ENCODE measurements at regions not wholly inside any gene's neighbourhood (a gene's known extent, or its start where the extent isn't known, plus 50 kb on each side); places are given as distances from the start of the nearest gene placed in this dataset.
A peak's percentile ranks its signal among the peaks of the same experiment; 100 is the strongest.

DNA sequence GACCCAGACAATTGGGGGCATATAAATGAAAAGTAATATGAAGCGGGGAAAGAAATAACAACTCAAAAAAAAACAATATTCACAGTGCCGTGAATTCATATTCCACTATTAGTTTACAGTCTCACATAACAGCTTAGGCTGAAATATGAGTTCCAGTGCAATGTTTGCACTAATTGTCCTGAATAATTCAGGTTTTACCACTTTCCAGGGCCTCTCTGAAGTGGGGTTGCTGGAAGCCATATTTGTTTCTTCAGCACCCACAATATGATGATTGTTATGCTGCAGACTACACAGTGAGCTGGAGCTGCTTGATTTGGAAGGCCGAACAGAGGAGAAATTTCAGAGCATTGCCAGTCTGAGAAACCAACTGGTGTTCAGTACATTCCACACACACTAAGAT lies 894.5 kb upstream of the ACVR2A start:
- no peak for DNase-seq (ENCODE audit: extremely low spot score)
- Histone ChIP-seq H3K27ac (ENCODE audit: low read depth) (no peak overlapping the region), H3K36me3 (ENCODE audit: insufficient read depth) (no peaks in the 10 kb centered on the region), H3K4me1 (ENCODE audit: insufficient read depth) (no peaks in the 10 kb centered on the region), H3K4me3 (ENCODE audit: low read depth, low read length) (no peak overlapping the region)
- 91% methylated on average over 3 of the region's 3 CpGs for WGBS

GRCh38 chr2:146949400-146949799 lies 895.4 kb upstream of the ACVR2A start:
- DNase-seq (ENCODE audit: extremely low spot score), result no peak
- Histone ChIP-seq H3K36me3 (ENCODE audit: insufficient read depth) (no peaks in the 10 kb centered on the region), H3K27ac (ENCODE audit: low read depth) (no peak overlapping the region), H3K4me3 (ENCODE audit: low read depth, low read length) (no peak overlapping the region), H3K4me1 (ENCODE audit: insufficient read depth) (no peaks in the 10 kb centered on the region)
- 94% methylated on average over 2 of the region's 2 CpGs for WGBS

GRCh38 chr2:146944601-146945000 lies 900.2 kb upstream of the ACVR2A start:
- Histone ChIP-seq H3K4me3 (ENCODE audit: low read depth, low read length) (no peak overlapping the region), H3K36me3 (ENCODE audit: insufficient read depth) (no peaks in the 10 kb centered on the region), H3K27ac (ENCODE audit: low read depth) (no peak overlapping the region), H3K4me1 (ENCODE audit: insufficient read depth) (no peaks in the 10 kb centered on the region)
- WGBS, result 54% methylated on average over 4 of the region's 4 CpGs
- DNase-seq (ENCODE audit: extremely low spot score), result no peak

DNA sequence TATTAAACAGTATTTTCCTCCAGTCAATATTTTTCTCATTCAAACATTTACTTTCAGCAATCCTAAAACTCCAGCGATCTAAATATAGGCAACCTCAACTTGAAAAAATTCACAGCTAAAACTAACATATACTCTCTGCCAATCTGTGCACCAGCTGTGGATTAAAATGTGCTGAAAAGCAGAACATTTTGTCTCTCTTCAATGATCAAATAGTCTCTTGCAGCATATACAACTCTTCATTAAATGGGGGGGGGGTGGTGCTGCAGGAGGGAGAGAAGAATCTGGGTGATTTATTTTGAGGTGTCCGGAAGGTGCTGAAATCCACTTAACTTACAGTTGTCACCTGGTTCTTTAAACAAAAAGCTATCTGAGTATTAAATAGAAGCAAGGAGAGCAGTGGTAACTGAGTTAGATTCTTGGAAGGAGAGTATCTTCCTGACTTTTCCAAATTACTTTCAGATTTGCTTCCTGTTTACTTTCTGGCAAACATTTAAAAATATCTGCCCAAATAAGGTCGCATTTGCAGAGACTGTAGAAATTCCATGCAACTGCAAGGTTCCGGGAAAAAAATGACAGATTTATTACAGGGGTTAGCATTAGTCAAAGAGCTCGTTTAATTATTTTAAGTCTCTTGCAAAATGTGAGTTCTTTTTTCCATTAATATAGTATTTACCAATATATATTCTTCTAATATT lies 904.7 kb upstream of the ACVR2A start:
- no peaks in the 10 kb centered on the region for H3K4me1 ChIP-seq (ENCODE audit: insufficient read depth)
- H3K27ac ChIP-seq (ENCODE audit: low read depth), result no peak overlapping the region
- WGBS, result 14% methylated on average over 5 of the region's 5 CpGs
- no peaks in the 10 kb centered on the region for H3K36me3 ChIP-seq (ENCODE audit: insufficient read depth)
- H3K4me3 ChIP-seq (ENCODE audit: low read depth, low read length), result no peak overlapping the region
- DNase-seq (ENCODE audit: extremely low spot score), result no peak

DNA sequence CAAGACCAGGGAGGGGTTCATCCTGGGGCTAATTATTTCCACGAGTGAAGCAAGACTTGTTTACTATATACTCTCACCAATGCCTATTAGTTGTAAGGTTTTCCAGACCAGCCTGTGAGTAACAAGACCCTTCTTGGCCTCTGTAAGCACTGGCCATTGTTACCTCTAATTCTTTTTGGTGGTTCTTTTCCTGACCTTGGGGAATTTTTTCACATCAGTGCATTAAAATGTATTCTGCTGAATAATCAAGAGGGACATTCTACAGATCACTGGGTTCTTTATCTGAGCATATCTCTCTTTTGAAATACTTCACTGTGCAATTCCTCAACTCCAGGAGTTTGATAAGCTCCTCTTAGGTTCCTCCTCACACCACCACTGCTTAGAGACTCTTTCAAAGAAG lies 909.9 kb upstream of the ACVR2A start:
- Histone ChIP-seq H3K27ac (ENCODE audit: low read depth) (no peak overlapping the region), H3K4me3 (ENCODE audit: low read depth, low read length) (no peak overlapping the region), H3K4me1 (ENCODE audit: insufficient read depth) (no peaks in the 10 kb centered on the region), H3K36me3 (ENCODE audit: insufficient read depth) (no peaks in the 10 kb centered on the region)
- 73% methylated on average over 1 of the region's 1 CpG for WGBS
- DNase-seq (ENCODE audit: extremely low spot score), result no peak

DNA sequence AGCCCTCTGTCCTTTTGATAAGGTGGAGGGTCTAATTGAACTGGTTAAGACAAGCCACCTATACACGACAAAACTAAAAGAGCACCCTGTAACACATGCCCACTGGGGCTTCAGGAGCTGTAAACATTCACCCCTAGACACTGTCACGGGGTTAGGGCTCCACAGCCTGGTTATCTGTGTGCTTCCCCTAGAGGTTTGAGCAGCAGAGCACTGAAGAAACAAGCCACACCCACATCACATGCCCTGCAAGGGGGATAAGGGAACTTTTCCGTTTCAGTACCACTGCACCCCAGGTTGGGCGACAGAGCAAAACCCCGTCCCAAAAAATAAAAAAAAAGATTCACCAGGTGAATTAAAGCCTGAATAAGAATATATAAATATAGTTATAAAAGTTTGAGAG lies 913.7 kb upstream of the ACVR2A start:
- Histone ChIP-seq H3K4me1 (ENCODE audit: insufficient read depth) (no peaks in the 10 kb centered on the region), H3K36me3 (ENCODE audit: insufficient read depth) (no peaks in the 10 kb centered on the region), H3K27ac (ENCODE audit: low read depth) (no peak overlapping the region), H3K4me3 (ENCODE audit: low read depth, low read length) (no peak overlapping the region)
- 88% methylated on average over 5 of the region's 5 CpGs for WGBS
- no peak for DNase-seq (ENCODE audit: extremely low spot score)

DNA sequence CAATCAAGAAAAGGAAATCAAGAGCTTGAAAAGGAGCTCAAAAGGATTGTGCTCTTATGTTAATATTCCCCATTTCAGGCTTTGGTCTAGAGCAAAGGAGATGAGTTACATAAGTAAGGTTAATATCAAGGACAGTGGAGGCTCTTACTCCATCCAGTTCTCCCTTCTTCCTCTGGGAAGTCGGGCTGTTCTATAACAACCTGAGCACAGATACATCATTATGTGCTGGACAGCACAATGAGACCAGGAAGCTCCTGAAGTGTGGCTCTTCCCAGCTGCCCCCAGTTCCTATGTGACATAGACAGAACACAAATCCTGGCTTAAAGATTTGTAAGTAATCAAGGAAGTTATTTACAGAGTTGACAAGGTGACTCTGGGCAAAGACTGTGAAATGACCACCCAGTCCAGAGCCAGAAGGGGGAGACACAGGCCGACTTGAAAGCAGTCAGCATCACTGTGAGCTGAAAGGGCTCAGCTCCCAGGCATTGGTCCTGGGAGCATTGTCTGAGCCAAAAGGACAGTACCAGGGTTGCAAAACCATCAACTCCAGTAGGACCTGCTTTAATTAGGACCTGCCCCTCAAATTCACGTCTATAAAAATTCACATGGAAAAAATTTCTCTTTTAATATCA lies 917.6 kb upstream of the ACVR2A start:
- H3K27ac ChIP-seq (ENCODE audit: low read depth), result no peak overlapping the region

GRCh38 chr2:146918280-146918679 lies 926.5 kb upstream of the ACVR2A start:
- no peak for DNase-seq (ENCODE audit: extremely low spot score)
- 58% methylated on average over 2 of the region's 2 CpGs for WGBS
- no peak overlapping the region for H3K27ac ChIP-seq (ENCODE audit: low read depth)
- no peaks in the 10 kb centered on the region for H3K4me1 ChIP-seq (ENCODE audit: insufficient read depth)
- no peaks in the 10 kb centered on the region for H3K36me3 ChIP-seq (ENCODE audit: insufficient read depth)
- no peak overlapping the region for H3K4me3 ChIP-seq (ENCODE audit: low read depth, low read length)

More for the DNA sequence above, 917.6 kb upstream of the ACVR2A start:
- Histone ChIP-seq H3K36me3 (ENCODE audit: insufficient read depth) (no peaks in the 10 kb centered on the region), H3K4me3 (ENCODE audit: low read depth, low read length) (no peak overlapping the region), H3K4me1 (ENCODE audit: insufficient read depth) (no peaks in the 10 kb centered on the region)
- DNase-seq (ENCODE audit: extremely low spot score), result no peak
- WGBS, result 32% methylated on average over 3 of the region's 3 CpGs

- no peak overlapping the region for H3K27ac ChIP-seq (ENCODE audit: low read depth)
- no peak for DNase-seq (ENCODE audit: extremely low spot score)
- H3K4me3 ChIP-seq (ENCODE audit: low read depth, low read length), result no peak overlapping the region
- 25% methylated on average over 1 of the region's 1 CpG for WGBS
- no peaks in the 10 kb centered on the region for H3K4me1 ChIP-seq (ENCODE audit: insufficient read depth)
- H3K36me3 ChIP-seq (ENCODE audit: insufficient read depth), result no peaks in the 10 kb centered on the region
Observed at GRCh38 chr2:146917431-146918042, 927.3 kb upstream of the ACVR2A start.

GRCh38 chr2:146916914-146917313 lies 927.9 kb upstream of the ACVR2A start:
- peak; percentile 31 for DNase-seq (ENCODE audit: extremely low spot score)

GRCh38 chr2:146913476-146913875 lies 931.4 kb upstream of the ACVR2A start:
- Histone ChIP-seq H3K4me3 (ENCODE audit: low read depth, low read length) (no peak overlapping the region), H3K36me3 (ENCODE audit: insufficient read depth) (no peaks in the 10 kb centered on the region), H3K4me1 (ENCODE audit: insufficient read depth) (no peaks in the 10 kb centered on the region), H3K27ac (ENCODE audit: low read depth) (no peak overlapping the region)
- WGBS, result 94% methylated on average over 3 of the region's 3 CpGs
- DNase-seq (ENCODE audit: extremely low spot score), result no peak

More at GRCh38 chr2:146916914-146917313, 927.9 kb upstream of the ACVR2A start:
- no peaks in the 10 kb centered on the region for H3K36me3 ChIP-seq (ENCODE audit: insufficient read depth)
- H3K4me3 ChIP-seq (ENCODE audit: low read depth, low read length), result no peak overlapping the region
- 88% methylated on average over 7 of the region's 7 CpGs for WGBS
- H3K4me1 ChIP-seq (ENCODE audit: insufficient read depth), result no peaks in the 10 kb centered on the region
- H3K27ac ChIP-seq (ENCODE audit: low read depth), result no peak overlapping the region

GRCh38 chr2:146912536-146912935 lies 932.3 kb upstream of the ACVR2A start:
- 63% methylated on average over 3 of the region's 3 CpGs for WGBS
- no peaks in the 10 kb centered on the region for H3K4me1 ChIP-seq (ENCODE audit: insufficient read depth)
- H3K36me3 ChIP-seq (ENCODE audit: insufficient read depth), result no peaks in the 10 kb centered on the region
- no peak overlapping the region for H3K4me3 ChIP-seq (ENCODE audit: low read depth, low read length)
- H3K27ac ChIP-seq (ENCODE audit: low read depth), result no peak overlapping the region
- no peak for DNase-seq (ENCODE audit: extremely low spot score)

DNA sequence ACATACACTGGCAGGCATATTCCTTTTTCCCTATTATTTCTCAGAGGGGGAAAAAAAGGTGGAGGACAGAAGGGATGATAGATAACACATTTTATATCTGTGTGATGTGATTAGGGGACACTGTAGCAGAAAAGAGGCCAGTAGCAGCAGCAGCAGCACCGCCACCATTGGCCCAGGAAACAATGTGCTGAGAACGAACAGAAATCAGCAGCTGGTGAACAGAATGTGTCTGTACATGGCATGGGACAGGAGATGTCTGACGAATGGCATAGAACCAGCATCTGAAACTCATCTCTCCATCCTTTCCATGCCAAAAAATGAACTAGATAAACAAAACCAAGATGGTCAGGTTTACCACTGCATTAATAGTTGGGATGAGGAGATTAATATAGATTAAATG lies 936.1 kb upstream of the ACVR2A start:
- H3K27ac ChIP-seq (ENCODE audit: low read depth), result no peak overlapping the region
- DNase-seq (ENCODE audit: extremely low spot score), result no peak
- no peaks in the 10 kb centered on the region for H3K4me1 ChIP-seq (ENCODE audit: insufficient read depth)
- H3K4me3 ChIP-seq (ENCODE audit: low read depth, low read length), result no peak overlapping the region
- no peaks in the 10 kb centered on the region for H3K36me3 ChIP-seq (ENCODE audit: insufficient read depth)
- WGBS, result 59% methylated on average over 3 of the region's 3 CpGs

DNA sequence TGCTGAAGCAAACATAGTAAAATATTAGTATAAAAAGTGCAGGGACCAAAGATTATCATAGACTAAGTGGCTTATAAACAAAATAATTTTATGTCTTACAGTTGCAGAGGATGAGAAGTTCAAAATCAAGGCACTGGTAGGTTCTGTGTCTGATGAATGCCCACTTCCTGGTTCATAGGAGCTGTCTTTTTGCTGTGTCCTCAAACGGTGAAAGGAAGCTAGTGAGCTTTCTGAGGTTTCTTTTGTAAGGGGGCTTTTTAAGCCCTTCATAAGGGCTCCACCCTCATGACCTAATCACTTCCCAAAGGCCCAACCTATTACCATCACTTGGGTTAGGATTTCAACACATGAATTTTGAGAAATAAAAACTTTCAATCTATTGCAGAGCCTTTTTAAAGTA lies 946.7 kb upstream of the ACVR2A start:
- Histone ChIP-seq H3K4me3 (ENCODE audit: low read depth, low read length) (no peak overlapping the region), H3K27ac (ENCODE audit: low read depth) (no peak overlapping the region), H3K36me3 (ENCODE audit: insufficient read depth) (no peaks in the 10 kb centered on the region), H3K4me1 (ENCODE audit: insufficient read depth) (no peaks in the 10 kb centered on the region)
- 35% methylated on average over 1 of the region's 1 CpG for WGBS
- no peak for DNase-seq (ENCODE audit: extremely low spot score)
